ENCODE measurements at regions not wholly inside any gene's neighbourhood (a gene's known extent, or its start where the extent isn't known, plus 50 kb on each side); places are given as distances from the start of the nearest gene placed in this dataset.

DNA sequence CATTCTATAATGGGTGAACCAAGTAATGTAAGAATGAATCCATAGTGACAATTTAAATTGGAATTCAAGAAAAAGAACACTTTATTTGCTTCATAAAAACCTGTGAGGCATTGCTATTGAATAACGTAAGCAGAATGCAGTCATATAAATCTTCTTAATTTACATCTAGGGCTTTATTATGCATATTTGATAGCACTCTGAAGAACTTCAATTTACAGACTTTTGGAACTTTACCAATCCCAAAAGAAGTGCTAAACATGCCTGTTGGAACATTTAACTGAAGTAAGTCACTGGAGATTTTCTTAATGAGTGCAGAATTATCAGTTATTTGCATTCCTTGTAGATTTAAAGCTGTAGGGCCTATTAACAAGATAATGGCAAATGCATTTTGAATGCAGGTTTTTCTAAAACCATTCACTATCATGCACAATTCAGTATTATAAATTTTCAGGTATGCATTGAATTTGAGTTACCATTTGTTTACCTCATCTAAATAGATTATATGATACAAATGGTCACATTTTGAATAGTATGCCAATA lies 1181.2 kb downstream of the ARAP2 start:
- no peak overlapping the region for H3K4me3 ChIP-seq (ENCODE audit: low read depth, low read length)
- no peak for DNase-seq (ENCODE audit: low read depth)

DNA sequence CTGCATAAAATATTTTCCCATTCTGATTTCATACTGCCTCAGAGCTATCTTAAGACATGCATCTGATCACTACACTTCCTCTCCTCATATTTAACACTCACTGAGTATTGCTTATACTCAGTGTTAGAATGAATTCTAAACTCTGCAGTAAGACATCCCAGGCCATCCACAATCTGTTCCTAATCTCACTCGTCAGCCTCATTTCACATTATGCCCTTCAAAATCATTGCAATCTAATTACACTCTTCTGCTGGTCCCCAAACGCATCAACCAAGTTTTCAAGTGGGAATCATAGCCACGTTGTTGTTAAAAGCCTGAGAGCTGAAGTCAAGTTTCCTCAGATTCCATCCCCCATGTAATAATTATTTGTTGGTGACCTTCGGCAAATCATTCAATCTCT lies 1177.9 kb downstream of the ARAP2 start:
- no peak for DNase-seq (ENCODE audit: low read depth)
- H3K4me3 ChIP-seq (ENCODE audit: low read depth, low read length): no peak overlapping the region

DNA sequence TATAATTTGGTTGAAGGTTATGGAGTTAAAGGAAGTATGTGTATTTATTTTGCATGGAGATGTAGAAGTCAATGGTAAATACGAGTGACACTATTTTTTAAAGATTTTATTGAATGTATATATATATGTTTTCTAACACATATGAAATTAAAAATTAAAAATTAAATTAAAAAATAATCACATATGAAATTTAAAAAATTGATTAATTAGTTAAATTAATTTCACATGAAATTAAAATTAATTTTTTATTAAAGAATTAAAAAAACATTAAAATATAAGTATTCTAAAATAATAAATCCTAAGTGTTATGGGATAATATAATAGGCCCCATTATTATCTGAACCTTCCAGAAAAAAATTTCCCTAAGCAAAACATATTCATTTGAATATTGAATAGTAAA lies 1163.5 kb downstream of the ARAP2 start:
- no peak for DNase-seq (ENCODE audit: low read depth)
- no peak overlapping the region for H3K4me3 ChIP-seq (ENCODE audit: low read depth, low read length)

DNA sequence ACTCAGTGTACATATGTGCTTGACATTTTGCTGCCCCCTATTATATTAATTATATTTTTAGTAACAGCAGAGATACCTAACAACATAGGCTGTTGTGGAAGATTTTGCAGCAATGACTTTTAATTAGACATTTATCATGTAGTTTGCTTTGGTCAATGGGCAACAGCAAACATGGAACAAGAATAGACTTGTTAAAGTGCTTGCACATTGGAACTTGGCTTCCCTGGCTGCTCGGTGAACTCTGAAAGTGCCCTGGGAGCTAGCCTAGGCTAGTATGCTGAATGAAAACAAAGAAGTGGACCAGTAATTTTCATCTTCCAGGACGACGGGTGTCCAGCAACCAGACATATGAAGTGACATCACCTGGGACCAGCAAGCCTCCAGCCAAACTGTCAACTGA lies 1157.1 kb downstream of the ARAP2 start:
- H3K4me3 ChIP-seq (ENCODE audit: low read depth, low read length): no peak overlapping the region
- no peak for DNase-seq (ENCODE audit: low read depth)

DNA sequence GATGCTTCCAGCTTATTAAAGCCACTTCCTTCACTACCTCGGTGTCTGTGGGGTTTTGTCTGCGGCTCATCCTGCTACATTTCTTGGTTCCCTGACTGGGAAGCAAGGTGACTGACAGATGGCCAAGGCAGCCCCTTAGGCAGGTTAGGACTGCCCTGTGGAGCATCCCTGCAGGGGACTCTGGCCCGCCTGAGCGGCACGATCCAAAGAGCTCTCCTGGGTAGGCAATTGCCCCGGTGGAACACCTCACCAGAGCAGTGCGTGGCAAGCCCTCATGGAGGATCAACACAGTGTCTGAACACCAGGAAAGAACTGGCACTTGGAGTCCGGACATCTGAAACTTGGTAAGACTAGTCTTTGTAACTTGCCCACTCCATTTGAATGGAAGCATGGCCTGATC lies 1143.4 kb downstream of the ARAP2 start:
- DNase-seq (ENCODE audit: low read depth): no peak
- no peak overlapping the region for H3K4me3 ChIP-seq (ENCODE audit: low read depth, low read length)

DNA sequence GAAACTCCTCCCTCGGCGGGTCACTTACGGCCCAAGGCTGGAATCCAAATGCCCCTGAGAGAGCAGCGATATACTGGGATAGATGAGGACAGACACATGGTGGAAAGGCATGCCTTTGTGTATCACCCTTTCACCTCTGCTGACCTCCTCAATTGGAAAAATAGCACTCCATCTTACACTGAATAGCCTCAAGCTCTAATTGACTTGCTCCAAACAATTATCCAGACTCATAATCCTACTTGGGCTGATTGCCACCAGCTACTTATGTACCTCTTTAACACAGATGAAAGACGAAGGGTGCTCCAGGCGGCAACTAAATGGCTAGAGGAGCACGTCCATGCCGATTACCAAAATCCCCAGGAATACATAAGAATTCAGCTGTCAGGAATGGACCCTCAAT lies 1142.2 kb downstream of the ARAP2 start:
- DNase-seq (ENCODE audit: low read depth): no peak
- H3K4me3 ChIP-seq (ENCODE audit: low read depth, low read length): no peak overlapping the region

DNA sequence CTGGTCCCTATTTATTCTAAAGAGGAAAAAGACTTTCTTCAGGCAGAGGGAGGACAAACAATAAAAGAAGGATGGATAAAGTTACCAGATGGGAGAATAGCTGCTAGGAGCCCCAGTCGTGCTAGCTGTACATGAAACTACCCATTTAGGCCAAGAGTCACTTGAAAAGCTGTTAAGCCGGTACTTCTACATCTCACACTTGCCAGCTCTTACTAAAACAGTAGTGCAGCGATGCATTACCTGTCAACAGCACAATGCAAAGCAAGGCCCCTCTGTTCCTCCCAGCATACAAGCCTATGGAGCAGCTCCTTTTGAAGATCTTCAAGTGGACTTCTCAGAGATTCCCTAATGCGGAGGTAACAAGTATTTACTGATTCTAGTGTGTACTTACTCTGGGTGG lies 1138.8 kb downstream of the ARAP2 start:
- no peak for DNase-seq (ENCODE audit: low read depth)
- H3K4me3 ChIP-seq (ENCODE audit: low read depth, low read length): no peak overlapping the region

DNA sequence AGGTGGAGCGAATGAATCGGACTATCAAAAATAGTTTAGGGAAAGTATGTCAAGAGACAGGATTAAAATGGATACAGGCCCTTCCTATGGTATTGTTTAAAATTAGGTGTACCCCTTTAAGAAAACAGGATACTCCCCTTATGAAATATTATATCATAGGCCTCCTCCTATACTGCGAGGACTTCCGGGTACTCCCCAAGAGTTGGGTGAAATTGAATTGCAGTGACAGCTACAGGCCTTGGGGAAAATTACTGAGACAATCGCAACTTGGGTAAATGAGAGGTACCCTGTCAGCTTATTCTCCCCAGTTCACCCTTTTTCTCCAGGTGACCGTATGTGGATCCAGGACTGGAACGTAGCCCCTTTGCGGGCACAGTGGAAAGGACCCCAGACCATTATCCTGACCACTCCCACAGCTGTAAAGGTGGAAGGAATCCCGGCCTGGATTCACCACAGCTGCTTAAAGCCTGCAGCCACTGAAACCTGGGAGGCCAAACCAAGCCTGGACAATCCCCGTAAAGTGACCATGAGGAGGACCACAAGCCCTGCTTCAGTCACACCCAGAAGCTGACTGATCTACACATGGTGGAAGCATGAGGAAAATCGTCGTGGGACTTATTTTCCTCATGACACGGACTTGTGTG lies 1138.1 kb downstream of the ARAP2 start:
- H3K4me3 ChIP-seq (ENCODE audit: low read depth, low read length): no peak overlapping the region
- no peak for DNase-seq (ENCODE audit: low read depth)

DNA sequence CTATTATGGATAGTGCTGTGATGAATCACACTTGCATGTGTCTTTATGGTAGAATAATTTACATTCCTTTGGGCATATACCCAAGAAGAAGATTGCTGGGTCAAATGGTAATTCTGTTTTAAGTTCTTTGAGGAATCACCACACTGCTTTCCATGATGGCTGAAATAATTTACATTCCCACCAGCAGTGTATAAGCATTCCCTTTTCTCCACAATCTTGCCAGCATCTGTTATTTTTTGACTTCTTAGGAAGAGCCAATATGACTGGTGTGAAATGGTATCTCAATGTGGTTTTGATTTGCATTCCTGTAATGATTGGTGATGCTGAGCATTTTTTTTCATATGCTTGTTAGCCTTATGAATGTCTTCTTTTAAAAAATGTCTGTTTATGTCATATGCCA lies 1120.2 kb downstream of the ARAP2 start:
- H3K4me3 ChIP-seq (ENCODE audit: low read depth, low read length): no peak overlapping the region
- peak; percentile 1 for DNase-seq (ENCODE audit: low read depth)

DNA sequence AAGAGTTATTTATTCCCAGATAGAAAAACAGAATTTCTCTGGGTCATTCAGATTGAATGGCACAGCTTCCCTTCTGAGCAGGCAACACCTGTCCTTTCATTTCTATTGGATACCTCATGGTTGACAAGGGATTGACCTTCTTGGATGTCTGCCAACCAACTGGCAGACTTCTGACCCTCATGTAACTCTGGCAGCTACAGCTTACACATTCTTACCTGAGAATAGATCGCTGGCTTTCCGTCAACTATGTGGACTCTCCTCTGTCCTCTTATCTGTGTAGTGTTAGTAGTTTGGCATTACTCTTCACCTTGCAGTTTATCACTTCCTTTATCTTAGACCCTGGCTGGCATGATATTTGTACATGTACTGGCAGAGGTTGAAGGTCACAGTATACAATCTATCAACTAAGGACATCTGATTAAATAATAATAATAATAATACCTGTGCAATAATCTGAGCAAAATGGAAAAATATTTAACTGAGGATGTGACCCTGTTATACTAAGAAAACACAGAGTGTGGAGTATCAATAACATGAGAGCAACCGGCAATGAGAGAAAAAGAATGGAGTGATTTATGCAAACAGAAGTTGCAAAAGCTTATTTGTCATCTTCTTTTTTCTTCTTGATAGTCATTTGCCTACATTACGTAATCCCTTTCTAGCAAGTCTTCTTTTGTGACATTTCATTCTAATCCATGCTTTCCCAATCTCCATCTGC lies 1118.2 kb downstream of the ARAP2 start:
- no peak overlapping the region for H3K4me3 ChIP-seq (ENCODE audit: low read depth, low read length)
- no peak for DNase-seq (ENCODE audit: low read depth)

DNA sequence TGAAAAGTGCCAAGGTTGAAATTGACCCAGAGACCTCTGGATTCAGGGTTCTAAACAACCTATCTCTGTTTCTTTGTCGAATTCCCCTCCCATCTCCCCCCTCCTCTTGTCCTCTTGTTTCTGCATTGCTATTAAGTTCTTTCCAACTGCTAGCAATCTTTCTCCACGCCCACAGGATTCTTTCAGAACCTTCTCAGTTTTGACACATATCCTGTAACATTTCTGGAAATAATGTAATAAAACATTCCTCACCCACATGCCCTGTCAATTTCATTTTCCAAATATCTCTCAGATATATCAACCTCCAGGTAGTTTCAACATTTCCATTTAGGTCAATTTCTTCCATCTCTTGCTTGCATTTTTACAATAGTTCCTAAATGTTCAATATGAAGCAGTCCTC lies 1105.9 kb downstream of the ARAP2 start:
- DNase-seq (ENCODE audit: low read depth): no peak
- H3K4me3 ChIP-seq (ENCODE audit: low read depth, low read length): no peak overlapping the region

DNA sequence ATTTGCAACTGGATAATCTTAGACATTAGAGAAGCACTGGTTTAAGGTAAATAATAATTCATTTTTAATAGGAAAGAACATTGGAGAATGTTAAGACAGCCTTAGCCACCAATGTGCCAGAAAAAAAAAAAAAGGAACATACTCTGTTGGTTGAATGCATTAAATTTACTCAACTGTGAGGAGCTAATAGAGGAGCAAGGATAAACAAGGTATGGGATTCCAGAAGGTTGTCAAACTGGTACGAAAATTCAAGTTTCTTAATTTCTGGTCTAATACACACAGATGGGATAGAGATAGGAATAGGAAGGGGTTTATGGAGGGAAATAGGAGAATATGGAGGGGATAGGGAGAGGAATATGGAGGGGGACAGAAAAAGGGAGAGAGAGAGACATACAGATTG lies 1096.6 kb downstream of the ARAP2 start:
- H3K4me3 ChIP-seq (ENCODE audit: low read depth, low read length): no peak overlapping the region
- no peak for DNase-seq (ENCODE audit: low read depth)

DNA sequence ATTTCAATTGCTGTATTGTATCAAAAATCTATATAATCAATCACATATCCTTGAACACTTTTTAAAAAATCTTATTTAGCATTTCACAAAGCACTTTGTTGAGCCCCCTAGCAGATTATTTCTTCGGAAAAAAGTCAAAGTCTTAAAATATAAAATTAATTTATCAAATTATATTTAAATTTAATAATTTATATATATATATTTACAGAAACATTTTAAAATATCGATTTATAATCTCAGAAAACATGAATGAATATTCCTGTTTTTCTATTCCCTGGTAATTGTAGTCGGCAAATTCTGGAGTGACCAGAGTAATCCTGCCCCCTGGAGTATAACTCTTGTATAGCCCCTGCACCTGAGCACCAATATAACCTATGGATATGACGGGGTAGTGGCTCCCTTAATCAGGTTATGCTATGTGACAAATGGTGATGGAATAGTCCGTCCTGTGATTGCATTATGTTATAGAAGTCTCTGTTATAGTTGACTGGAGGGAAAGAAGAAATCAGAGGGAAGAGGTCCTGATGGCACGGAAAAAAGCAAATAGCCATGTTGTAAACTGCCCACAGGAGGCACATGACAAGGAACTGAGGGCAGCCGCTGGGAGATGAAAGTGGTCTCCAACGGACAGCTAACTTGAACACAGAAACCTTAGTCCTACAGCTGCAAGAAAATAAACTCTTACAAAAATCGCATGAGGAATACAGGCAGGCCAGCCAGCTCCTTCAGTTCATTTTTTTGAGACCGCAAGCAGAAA lies 1092.3 kb downstream of the ARAP2 start:
- H3K4me3 ChIP-seq (ENCODE audit: low read depth, low read length): no peak overlapping the region
- no peak for DNase-seq (ENCODE audit: low read depth)

DNA sequence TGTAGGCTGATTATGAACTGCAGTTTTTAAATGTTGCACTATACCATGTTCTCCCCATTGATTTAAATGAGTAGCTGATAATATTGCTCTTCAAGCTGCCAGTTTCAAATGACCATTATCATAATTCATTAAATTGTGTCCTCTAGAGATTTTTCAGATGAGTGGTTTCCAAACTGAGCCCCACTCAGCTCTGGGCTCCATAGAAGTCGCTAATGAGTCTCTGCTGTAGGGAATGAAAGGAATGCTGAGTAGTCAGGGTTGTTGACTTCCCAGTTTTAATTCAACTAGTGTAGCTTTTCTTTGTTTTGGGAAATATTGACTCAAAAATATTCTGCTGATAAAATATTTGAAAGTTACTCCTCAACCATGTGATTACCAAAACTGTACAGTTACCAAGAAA lies 1081.1 kb downstream of the ARAP2 start:
- DNase-seq (ENCODE audit: low read depth): no peak
- H3K4me3 ChIP-seq (ENCODE audit: low read depth, low read length): no peak overlapping the region

DNA sequence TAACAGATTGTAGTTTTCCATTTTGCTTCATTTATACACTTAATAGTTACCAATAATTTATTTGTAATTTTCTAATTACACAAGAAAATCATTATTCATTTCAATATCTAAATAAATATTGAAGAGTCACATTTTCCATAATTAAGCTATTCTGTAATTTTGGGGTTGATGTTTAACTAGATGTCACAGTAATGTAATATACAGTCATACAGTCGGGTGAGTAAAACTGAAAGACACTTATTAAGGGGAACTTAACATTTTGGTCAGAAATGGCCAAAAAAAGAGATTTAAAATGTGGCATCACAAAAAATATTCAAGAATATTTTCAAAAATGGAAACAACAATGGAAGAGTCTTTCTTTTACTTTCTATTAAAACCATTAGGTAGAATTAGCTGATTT lies 1080.3 kb downstream of the ARAP2 start:
- DNase-seq (ENCODE audit: low read depth): no peak
- no peak overlapping the region for H3K4me3 ChIP-seq (ENCODE audit: low read depth, low read length)

DNA sequence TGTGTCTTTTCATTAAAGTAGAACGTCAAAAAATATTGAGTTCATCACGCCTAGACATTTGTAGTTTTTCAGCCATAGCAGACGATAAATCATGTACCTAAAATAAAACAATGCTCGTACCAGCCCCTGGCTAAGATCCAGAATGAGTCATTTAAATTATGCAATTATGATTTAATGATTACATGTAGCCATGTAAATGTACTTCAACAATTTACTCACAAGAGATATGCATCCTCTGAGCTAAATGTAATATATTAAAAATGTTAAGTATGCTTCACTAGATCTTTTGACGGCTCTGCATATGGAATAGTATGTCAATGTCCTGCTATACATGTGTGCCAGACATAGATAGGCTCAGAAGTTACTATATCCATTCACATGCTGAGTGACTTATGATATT lies 1077.8 kb downstream of the ARAP2 start:
- no peak overlapping the region for H3K4me3 ChIP-seq (ENCODE audit: low read depth, low read length)
- no peak for DNase-seq (ENCODE audit: low read depth)

DNA sequence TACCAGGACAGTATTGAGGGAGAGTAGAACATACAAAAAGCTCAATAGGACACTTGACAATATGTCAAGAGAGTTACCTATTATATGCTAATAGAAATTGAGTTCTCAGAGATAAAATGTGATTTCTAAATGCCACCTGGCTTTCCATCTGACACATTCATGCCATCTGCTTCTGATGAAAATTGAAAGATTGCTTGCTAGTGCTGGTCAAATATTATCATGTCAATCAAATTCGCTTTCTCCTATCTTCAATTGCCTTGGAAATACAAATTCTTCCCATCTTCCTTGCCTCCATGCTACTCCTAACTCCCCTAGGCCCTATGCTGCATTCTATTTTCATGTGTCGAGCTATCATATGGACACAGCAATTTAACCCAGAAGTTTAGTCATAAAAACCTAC lies 1076.9 kb downstream of the ARAP2 start:
- DNase-seq (ENCODE audit: low read depth): no peak
- H3K4me3 ChIP-seq (ENCODE audit: low read depth, low read length): no peak overlapping the region

DNA sequence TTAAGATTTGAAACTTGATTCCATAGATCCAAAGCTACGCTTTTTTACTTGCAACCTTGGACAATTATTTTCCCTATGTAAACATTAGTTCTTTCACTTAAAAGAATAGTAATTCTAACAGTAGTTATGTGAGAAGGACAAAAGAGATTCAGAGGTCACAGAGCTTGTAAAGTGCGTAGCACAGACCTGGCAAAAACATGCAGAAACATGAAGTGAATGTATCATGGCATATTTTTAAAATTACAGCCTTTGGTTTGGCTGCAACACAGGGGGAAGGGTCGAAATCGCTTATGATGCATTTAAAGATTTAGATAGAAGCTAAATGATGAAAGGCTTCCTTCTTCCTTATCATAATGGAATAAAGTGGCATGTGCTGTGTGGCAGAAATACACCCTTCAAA lies 1068.8 kb downstream of the ARAP2 start:
- DNase-seq (ENCODE audit: low read depth): no peak
- no peak overlapping the region for H3K4me3 ChIP-seq (ENCODE audit: low read depth, low read length)

DNA sequence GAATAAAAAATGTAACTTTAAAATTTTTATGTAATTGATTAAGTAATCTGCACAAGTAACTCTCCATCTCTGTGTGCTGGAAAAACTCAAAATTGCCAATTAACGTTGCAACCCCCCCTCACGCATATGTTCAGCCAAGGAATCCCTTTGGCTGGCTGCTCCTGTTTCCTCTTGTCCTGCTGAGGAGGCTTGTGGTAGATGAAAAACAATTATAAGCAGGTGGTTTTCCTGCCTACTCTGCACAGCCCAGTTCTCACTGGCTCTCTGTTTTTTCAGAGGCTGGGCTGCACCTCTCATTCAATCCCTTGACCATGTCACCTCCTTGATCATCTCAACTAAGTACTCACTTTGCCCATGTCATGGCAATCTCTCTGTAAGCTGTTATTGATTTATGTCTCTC lies 1068.4 kb downstream of the ARAP2 start:
- DNase-seq (ENCODE audit: low read depth): no peak
- no peak overlapping the region for H3K4me3 ChIP-seq (ENCODE audit: low read depth, low read length)

DNA sequence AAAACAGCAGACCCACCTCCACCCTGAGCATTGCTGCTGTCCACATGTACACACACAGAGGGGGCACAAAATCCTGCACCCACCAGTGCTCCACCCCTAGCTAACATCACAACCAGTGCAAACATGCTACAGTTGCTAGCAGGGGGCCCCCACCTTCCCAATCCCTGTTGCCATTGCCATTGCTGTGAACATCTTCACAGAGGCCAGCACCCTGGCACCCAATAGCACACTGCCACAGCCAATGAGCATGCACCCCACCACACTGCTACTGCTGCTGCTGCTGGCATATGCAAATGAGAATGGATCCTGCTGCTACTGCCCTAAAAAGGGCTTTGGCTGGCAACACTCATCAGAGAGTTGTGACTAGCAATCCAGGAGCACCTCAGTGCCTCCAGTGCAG lies 1061.9 kb downstream of the ARAP2 start:
- DNase-seq (ENCODE audit: low read depth): no peak

More for the DNA sequence above, 1061.9 kb downstream of the ARAP2 start:
- H3K4me3 ChIP-seq (ENCODE audit: low read depth, low read length): no peak overlapping the region
